K562 (cell line): ENCODE measurements at regions not wholly inside any gene's neighbourhood (a gene's known extent, or its start where the extent isn't known, plus 50 kb on each side); places are given as distances from the start of the nearest gene placed in this dataset.

Experiments used
- BACH1 ChIP-seq: fragments of 200-800 bp; sonication (Bioruptor generic); IDR thresholded peaks from 2 replicates; pipeline ENCODE4 v1.6.1; 2016; ENCODE audit warnings: missing genetic modification characterization, missing compliant biosample characterization
- BRD9 ChIP-seq: fragments of 450-650 bp; IDR thresholded peaks from 2 replicates; pipeline ENCODE4 v1.6.1; 2018; ENCODE audit warnings: low read depth; ENCODE audit not compliant: partially characterized antibody
- MNT ChIP-seq, 2 experiments: fragments of 450-650 bp; conservative IDR thresholded peaks; 2 replicates each; pipeline ENCODE4 v1.6.1; 2017; ENCODE audit warnings: mild to moderate bottlenecking in 2 of 2, moderate library complexity in 2 of 2
- NCOR1 ChIP-seq: fragments of 450-650 bp; IDR thresholded peaks from 2 replicates; pipeline ENCODE4 v1.6.1; 2016; ENCODE audit warnings: mild to moderate bottlenecking, moderate library complexity
- NEUROD1 ChIP-seq: fragments of 150-350 bp; IDR thresholded peaks from 2 replicates; pipeline ENCODE4 v1.6.1; 2014; ENCODE audit warnings: borderline replicate concordance, low read length, low read depth; ENCODE audit not compliant: partially characterized antibody
- PHF20 ChIP-seq: fragments of 450-650 bp; IDR thresholded peaks from 2 replicates; pipeline ENCODE4 v1.6.1; 2018; ENCODE audit not compliant: partially characterized antibody
- PRPF4 ChIP-seq: fragments of 200-400 bp; formaldehyde crosslinking; IDR thresholded peaks from one replicate; pipeline ENCODE4 v1.6.1; 2017; ENCODE audit warnings: low read length, low read depth, mild to moderate bottlenecking; ENCODE audit not compliant: insufficient read depth, poor library complexity, severe bottlenecking
- SMC3 ChIP-seq: conservative IDR thresholded peaks from 2 replicates; pipeline ENCODE4 v1.6.1; 2011; ENCODE audit warnings: low read depth, low read length, improper control_type of control experiment; ENCODE audit not compliant: insufficient read depth
- SNRNP70 ChIP-seq: fragments of 200-400 bp; formaldehyde crosslinking; optimal IDR thresholded peaks from 2 replicates; pipeline ENCODE3; 2017; ENCODE audit warnings: low read depth, low read length
- SREBF1 ChIP-seq: fragments of 150-350 bp; IDR thresholded peaks from 2 replicates; pipeline ENCODE4 v1.6.1; 2014; ENCODE audit warnings: antibody characterized with exemption, low read depth, low read length, borderline replicate concordance
- STAT5A ChIP-seq: IDR thresholded peaks from 2 replicates; pipeline ENCODE4 v1.6.1; 2012; ENCODE audit warnings: low read length, inconsistent platforms, borderline replicate concordance
- TRIM25 ChIP-seq: fragments of 450-650 bp; IDR thresholded peaks from 2 replicates; pipeline ENCODE4 v1.7.0; 2016; ENCODE audit warnings: borderline replicate concordance
- USF2 ChIP-seq: sonication (generic); formaldehyde crosslinking; IDR thresholded peaks from 2 replicates; pipeline ENCODE4 v1.5.0; 2020; ENCODE audit warnings: missing genetic modification reagents
- ZNF24 ChIP-seq: fragments of 450-650 bp; IDR thresholded peaks from 2 replicates; pipeline ENCODE4 v1.6.1; 2016
- TF ChIP-seq, protein P1 (sequence below): fragments of 450-650 bp; conservative IDR thresholded peaks from 2 replicates; pipeline ENCODE4 v1.6.1; 2016; ENCODE audit warnings: missing genetic modification characterization, low read depth, mild to moderate bottlenecking, control low read depth, missing compliant biosample characterization
- TF ChIP-seq, protein P2 (sequence below): fragments of 200-400 bp; formaldehyde crosslinking; IDR thresholded peaks from 2 replicates; pipeline ENCODE4 v1.6.1; 2017; ENCODE audit warnings: mild to moderate bottlenecking, low read depth, low read length, moderate library complexity
- TF ChIP-seq, protein P3 (sequence below): fragments of 450-650 bp; IDR thresholded peaks from 2 replicates; pipeline ENCODE4 v1.6.1; 2016; ENCODE audit warnings: missing biosample characterization, missing genetic modification characterization
- TF ChIP-seq, protein P4 (sequence below): conservative IDR thresholded peaks from 2 replicates; pipeline ENCODE4 v1.6.1; 2011; ENCODE audit warnings: low read depth, mild to moderate bottlenecking, low read length; ENCODE audit not compliant: control insufficient read depth

DNA sequence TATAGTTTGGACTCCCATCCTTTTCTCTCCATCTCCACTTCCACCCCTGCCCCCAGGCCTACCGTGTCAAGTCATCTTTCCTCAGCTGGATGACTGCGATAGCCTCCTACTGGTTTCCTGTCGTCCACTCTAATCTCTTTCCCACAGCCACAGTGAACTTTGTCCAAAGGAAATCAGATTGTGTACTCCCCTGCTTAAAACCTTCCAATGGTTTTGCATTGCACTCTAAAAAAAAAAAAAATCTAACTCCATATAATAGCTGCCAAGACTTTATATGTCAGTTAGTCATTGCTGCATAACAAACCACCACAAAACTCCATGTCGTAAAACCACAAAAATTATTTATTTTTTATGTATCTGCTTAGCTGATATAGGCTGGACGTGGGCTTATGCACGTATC is 160.2 kb upstream of the CCDC68 start (continued):
- peak; percentile 83 for TF ChIP-seq NCOR1
- TF ChIP-seq, protein P1, sequence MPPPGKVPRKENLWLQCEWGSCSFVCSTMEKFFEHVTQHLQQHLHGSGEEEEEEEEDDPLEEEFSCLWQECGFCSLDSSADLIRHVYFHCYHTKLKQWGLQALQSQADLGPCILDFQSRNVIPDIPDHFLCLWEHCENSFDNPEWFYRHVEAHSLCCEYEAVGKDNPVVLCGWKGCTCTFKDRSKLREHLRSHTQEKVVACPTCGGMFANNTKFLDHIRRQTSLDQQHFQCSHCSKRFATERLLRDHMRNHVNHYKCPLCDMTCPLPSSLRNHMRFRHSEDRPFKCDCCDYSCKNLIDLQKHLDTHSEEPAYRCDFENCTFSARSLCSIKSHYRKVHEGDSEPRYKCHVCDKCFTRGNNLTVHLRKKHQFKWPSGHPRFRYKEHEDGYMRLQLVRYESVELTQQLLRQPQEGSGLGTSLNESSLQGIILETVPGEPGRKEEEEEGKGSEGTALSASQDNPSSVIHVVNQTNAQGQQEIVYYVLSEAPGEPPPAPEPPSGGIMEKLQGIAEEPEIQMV (tag): no peak
- TF ChIP-seq NEUROD1: peak; percentile 26
- TF ChIP-seq SMC3: no peak
- TF ChIP-seq, protein P2, sequence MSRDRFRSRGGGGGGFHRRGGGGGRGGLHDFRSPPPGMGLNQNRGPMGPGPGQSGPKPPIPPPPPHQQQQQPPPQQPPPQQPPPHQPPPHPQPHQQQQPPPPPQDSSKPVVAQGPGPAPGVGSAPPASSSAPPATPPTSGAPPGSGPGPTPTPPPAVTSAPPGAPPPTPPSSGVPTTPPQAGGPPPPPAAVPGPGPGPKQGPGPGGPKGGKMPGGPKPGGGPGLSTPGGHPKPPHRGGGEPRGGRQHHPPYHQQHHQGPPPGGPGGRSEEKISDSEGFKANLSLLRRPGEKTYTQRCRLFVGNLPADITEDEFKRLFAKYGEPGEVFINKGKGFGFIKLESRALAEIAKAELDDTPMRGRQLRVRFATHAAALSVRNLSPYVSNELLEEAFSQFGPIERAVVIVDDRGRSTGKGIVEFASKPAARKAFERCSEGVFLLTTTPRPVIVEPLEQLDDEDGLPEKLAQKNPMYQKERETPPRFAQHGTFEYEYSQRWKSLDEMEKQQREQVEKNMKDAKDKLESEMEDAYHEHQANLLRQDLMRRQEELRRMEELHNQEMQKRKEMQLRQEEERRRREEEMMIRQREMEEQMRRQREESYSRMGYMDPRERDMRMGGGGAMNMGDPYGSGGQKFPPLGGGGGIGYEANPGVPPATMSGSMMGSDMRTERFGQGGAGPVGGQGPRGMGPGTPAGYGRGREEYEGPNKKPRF: no peak
- no peak for TF ChIP-seq ZNF24
- TF ChIP-seq PHF20: no peak
- peak; percentile 60 for TF ChIP-seq STAT5A
- no peak for TF ChIP-seq BRD9
- no peak for TF ChIP-seq SREBF1
- TF ChIP-seq, protein P3, sequence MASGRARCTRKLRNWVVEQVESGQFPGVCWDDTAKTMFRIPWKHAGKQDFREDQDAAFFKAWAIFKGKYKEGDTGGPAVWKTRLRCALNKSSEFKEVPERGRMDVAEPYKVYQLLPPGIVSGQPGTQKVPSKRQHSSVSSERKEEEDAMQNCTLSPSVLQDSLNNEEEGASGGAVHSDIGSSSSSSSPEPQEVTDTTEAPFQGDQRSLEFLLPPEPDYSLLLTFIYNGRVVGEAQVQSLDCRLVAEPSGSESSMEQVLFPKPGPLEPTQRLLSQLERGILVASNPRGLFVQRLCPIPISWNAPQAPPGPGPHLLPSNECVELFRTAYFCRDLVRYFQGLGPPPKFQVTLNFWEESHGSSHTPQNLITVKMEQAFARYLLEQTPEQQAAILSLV (tag): no peak
- TF ChIP-seq MNT (conservative IDR thresholded peaks at IDR 0.05): no peak
- TF ChIP-seq TRIM25: no peak
- TF ChIP-seq USF2 (CRISPR knock-in tag): no peak
- TF ChIP-seq SNRNP70: no peak
- TF ChIP-seq, protein P4, sequence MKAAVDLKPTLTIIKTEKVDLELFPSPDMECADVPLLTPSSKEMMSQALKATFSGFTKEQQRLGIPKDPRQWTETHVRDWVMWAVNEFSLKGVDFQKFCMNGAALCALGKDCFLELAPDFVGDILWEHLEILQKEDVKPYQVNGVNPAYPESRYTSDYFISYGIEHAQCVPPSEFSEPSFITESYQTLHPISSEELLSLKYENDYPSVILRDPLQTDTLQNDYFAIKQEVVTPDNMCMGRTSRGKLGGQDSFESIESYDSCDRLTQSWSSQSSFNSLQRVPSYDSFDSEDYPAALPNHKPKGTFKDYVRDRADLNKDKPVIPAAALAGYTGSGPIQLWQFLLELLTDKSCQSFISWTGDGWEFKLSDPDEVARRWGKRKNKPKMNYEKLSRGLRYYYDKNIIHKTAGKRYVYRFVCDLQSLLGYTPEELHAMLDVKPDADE: no peak
- no peak for TF ChIP-seq PRPF4
- no peak for TF ChIP-seq BACH1 (tag)
